K562 (cell line): ENCODE measurements at regions not wholly inside any gene's neighbourhood (a gene's known extent, or its start where the extent isn't known, plus 50 kb on each side); places are given as distances from the start of the nearest gene placed in this dataset.

ENCODE experiments used
- ATAC-seq: fragments of 200-7000 bp; cut with Tn5 transposase; 3 replicates; pipeline ENCODE4 v1.9.1; 2020; ENCODE audit warnings: moderate library complexity
- BruUV-seq: library from RNA; stranded (reverse); fragments of 400-500 nt; replicated peaks from 2 replicates; lab custom pipeline; 2021; lab: Mats Ljungman, UMichigan
- CTCF ChIA-PET: fragments of 300-600 bp; formaldehyde crosslinking; extraction: SDS; loops from one replicate; lab custom pipeline; 2021; ENCODE audit warnings: low intra/inter-chr PET ratio; lab: Yijun Ruan, JAX
- POLR2A ChIA-PET: fragments of 300-600, 350-650 bp; sonication (Branson Sonifier 250); formaldehyde crosslinking; extraction: SDS; loops from one replicate; lab custom pipeline; 2021; ENCODE audit warnings: antibody characterized with exemption, inconsistent platforms; lab: Yijun Ruan, JAX
- DNase-seq, 4 experiments: peaks; one replicate each; pipeline versions ENCODE4 v3.0.0 to v3.0.0-alpha.2; 2011 to 2018; ENCODE audit warnings: low spot score in 3 of 4, mixed read lengths in 3 of 4; ENCODE audit errors: extremely low read depth in 1 of 4
- FAIRE-seq: peaks from 2 replicates; lab custom pipeline; 2011; peaks lifted over from hg19 to GRCh38; lab: Jason Lieb, UNC
- H2AFZ ChIP-seq: 2 replicates; pipeline ENCODE4 v1.6.0; 2011; ENCODE audit warnings: low read depth, low read length, control low read depth, inconsistent platforms
- H3K27ac ChIP-seq: fragments of 200-600 bp; 3 replicates; pipeline ENCODE4 v1.8.0; 2011; ENCODE audit warnings: low read depth, mild to moderate bottlenecking, control low read depth, inconsistent platforms, low read length, moderate library complexity, mixed read lengths; ENCODE audit errors: extremely low read depth
- H3K27me3 ChIP-seq, 2 experiments: fragments of 300-600 bp in 1 of 2; 2 replicates in 1 of 2; 3 replicates in 1 of 2; pipeline versions ENCODE4 v1.6.0 to v1.8.0; 2011; ENCODE audit warnings: inconsistent platforms in 2 of 2, low read length in 2 of 2, mild to moderate bottlenecking in 1 of 2, mixed read lengths in 1 of 2, moderate library complexity in 1 of 2; ENCODE audit not compliant: control insufficient read depth in 2 of 2, insufficient read depth in 2 of 2
- H3K36me3 ChIP-seq: fragments of 300-600 bp; 3 replicates; pipeline ENCODE4 v1.8.0; 2011; ENCODE audit warnings: mild to moderate bottlenecking, low read length, inconsistent platforms; ENCODE audit not compliant: control insufficient read depth, insufficient read depth
- H3K4me1 ChIP-seq, 2 experiments: fragments of 200-600 bp in 1 of 2; replicated peaks in 1 of 2; 2 replicates in 1 of 2; 3 replicates in 1 of 2; pipeline versions ENCODE4 v1.5.1 to v1.8.0; 2011; ENCODE audit warnings: inconsistent platforms in 2 of 2, low read length in 2 of 2, mild to moderate bottlenecking in 1 of 2, mixed read lengths in 1 of 2, moderate library complexity in 1 of 2; ENCODE audit not compliant: control insufficient read depth in 2 of 2, insufficient read depth in 2 of 2
- H3K4me2 ChIP-seq: 2 replicates; pipeline ENCODE4 v1.6.1; 2011; ENCODE audit warnings: low read length, control low read depth, inconsistent platforms, mixed read lengths; ENCODE audit not compliant: insufficient read depth
- H3K4me3 ChIP-seq: fragments of 200-600 bp; sonication (generic), shearing (Covaris generic); 2 replicates; pipeline ENCODE4 v1.5.1; 2016; ENCODE audit warnings: control low read depth, inconsistent platforms
- H3K79me2 ChIP-seq: fragments of 200-600 bp; 3 replicates; pipeline ENCODE4 v1.8.0; 2011; ENCODE audit warnings: low read length, inconsistent platforms; ENCODE audit not compliant: control insufficient read depth, insufficient read depth
- H3K9ac ChIP-seq, 2 experiments: 2 replicates each; pipeline versions ENCODE4 v1.6.0 to v1.6.1; 2011; ENCODE audit warnings: low read depth in 2 of 2, low read length in 2 of 2, control low read depth in 1 of 2, inconsistent platforms in 1 of 2, mild to moderate bottlenecking in 1 of 2, mixed read lengths in 1 of 2; ENCODE audit not compliant: insufficient read depth in 1 of 2
- H3K9me1 ChIP-seq: one replicate; pipeline ENCODE4 v1.6.0; 2011; ENCODE audit warnings: inconsistent platforms, mild to moderate bottlenecking, low read length, moderate library complexity; ENCODE audit not compliant: control insufficient read depth, insufficient read depth
- H3K9me3 ChIP-seq: replicated peaks from 2 replicates; pipeline ENCODE4 v1.5.1; 2011; ENCODE audit warnings: low read depth, low read length, inconsistent platforms; ENCODE audit not compliant: control insufficient read depth, insufficient read depth
- H4K20me1 ChIP-seq: replicated peaks from 2 replicates; pipeline ENCODE4 v1.6.1; 2011; ENCODE audit warnings: low read length, inconsistent platforms, mixed read lengths; ENCODE audit not compliant: control insufficient read depth, insufficient read depth
- DMBX1 ChIP-seq: fragments of 250-450 bp; sonication (Bioruptor Pico); IDR thresholded peaks from 2 replicates; pipeline ENCODE4 v1.8.0; 2022; ENCODE audit warnings: inconsistent platforms, mild to moderate bottlenecking, moderate library complexity, borderline replicate concordance
- E2F1 ChIP-seq: sonication (generic); formaldehyde crosslinking; IDR thresholded peaks from 2 replicates; pipeline ENCODE4 v1.8.1; 2023; ENCODE audit warnings: mild to moderate bottlenecking, missing genetic modification reagents, moderate library complexity
- E2F3 ChIP-seq: fragments of 250-450 bp; sonication (Bioruptor Pico); IDR thresholded peaks from 2 replicates; pipeline ENCODE4 v1.4.0; 2020; ENCODE audit warnings: mild to moderate bottlenecking
- ESRRB ChIP-seq: fragments of 250-450 bp; sonication (Bioruptor Pico); IDR thresholded peaks from 2 replicates; pipeline ENCODE4 v1.5.0; 2020; ENCODE audit warnings: mild to moderate bottlenecking, moderate library complexity, borderline replicate concordance
- FOXA1 ChIP-seq: fragments of 450-650 bp; IDR thresholded peaks from 2 replicates; pipeline ENCODE4 v1.6.1; 2016; ENCODE audit warnings: mild to moderate bottlenecking, borderline replicate concordance
- FOXA3 ChIP-seq, 2 experiments: fragments of 450-650 bp in 1 of 2; sonication (generic) in 1 of 2; formaldehyde crosslinking; IDR thresholded peaks in 1 of 2; conservative IDR thresholded peaks in 1 of 2; 2 replicates each; pipeline versions ENCODE4 v1.4.0 to v1.8.0; 2020 to 2022; ENCODE audit warnings: mild to moderate bottlenecking in 2 of 2, missing genetic modification reagents in 1 of 2
- HLTF ChIP-seq: fragments of 450-650 bp; IDR thresholded peaks from 2 replicates; pipeline ENCODE4 v1.6.1; 2016
- JUND ChIP-seq, 2 experiments: IDR thresholded peaks; 2 replicates in 1 of 2; 3 replicates in 1 of 2; pipeline ENCODE4 v1.6.1; 2011; ENCODE audit warnings: borderline replicate concordance in 2 of 2, low read depth in 2 of 2, low read length in 2 of 2, improper control_type of control experiment in 1 of 2, missing biosample characterization in 1 of 2, missing genetic modification characterization in 1 of 2, missing genetic modification reagents in 1 of 2
- MAZ ChIP-seq, 2 experiments: fragments of 450-650 bp in 1 of 2; sonication (generic) in 1 of 2; formaldehyde crosslinking; IDR thresholded peaks in 1 of 2; conservative IDR thresholded peaks in 1 of 2; 2 replicates each; pipeline versions ENCODE4 v1.4.0 to v1.5.0; 2020; ENCODE audit warnings: mild to moderate bottlenecking in 1 of 2, missing genetic modification reagents in 1 of 2
- MTA1 ChIP-seq: fragments of 450-650 bp; IDR thresholded peaks from 2 replicates; pipeline ENCODE4 v1.6.1; 2017; ENCODE audit warnings: borderline replicate concordance
- NFIC ChIP-seq: fragments of 450-650 bp; IDR thresholded peaks from 2 replicates; pipeline ENCODE4 v1.6.1; 2017; ENCODE audit warnings: mild to moderate bottlenecking, inconsistent platforms
- NFRKB ChIP-seq: fragments of 450-650 bp; IDR thresholded peaks from 2 replicates; pipeline ENCODE4 v1.6.1; 2016; ENCODE audit warnings: low read depth
- XRCC5 ChIP-seq: fragments of 200-400 bp; formaldehyde crosslinking; IDR thresholded peaks from 2 replicates; pipeline ENCODE4 v1.6.1; 2017; ENCODE audit warnings: low read depth, mild to moderate bottlenecking, low read length
- ZC3H11A ChIP-seq: IDR thresholded peaks from 2 replicates; pipeline ENCODE4 v1.6.1; 2012; ENCODE audit warnings: low read depth, low read length, improper control_type of control experiment
- ZFP91 ChIP-seq: sonication (generic); formaldehyde crosslinking; IDR thresholded peaks from 2 replicates; pipeline ENCODE4 v1.8.0; 2022; ENCODE audit warnings: mild to moderate bottlenecking, missing genetic modification reagents
- ZNF24 ChIP-seq: fragments of 450-650 bp; IDR thresholded peaks from 2 replicates; pipeline ENCODE4 v1.6.1; 2016
- ZNF347 ChIP-seq: fragments of 450-650 bp; formaldehyde crosslinking; IDR thresholded peaks from 2 replicates; pipeline ENCODE4 v1.4.0; 2020; ENCODE audit warnings: low read depth, mild to moderate bottlenecking, moderate library complexity
- WGBS: fragments of 100-300 bp; shearing (Covaris generic); methylation state at CpG from one replicate; pipeline ENCODE4 v1.1.6; 2016; ENCODE audit warnings: low coverage, mixed read lengths; ENCODE audit not compliant: insufficient coverage; ENCODE audit errors: missing lambda C conversion rate; 5-methylcytosine and 5-hydroxymethylcytosine counted together
- in situ Hi-C: fragments of 300-500 bp; cut with MboI; formaldehyde crosslinking; loops from 4 replicates; pipeline ENCODE4 v1.15.0; 2018; ENCODE audit warnings: inconsistent platforms, mixed read lengths
- intact Hi-C: fragments of 100-400 bp; cut with micrococcal nuclease; formaldehyde crosslinking; loops from 2 replicates; pipeline ENCODE4 v1.14.2; 2022

GRCh38 chr7:153934048-153934447, 118.2 kb upstream of the DPP6 start:
- CTCF ChIA-PET: no interaction called here
- Histone ChIP-seq H3K36me3 (no peaks in the 10 kb centered on the region), H3K27ac (no peak overlapping the region), H3K4me2 (no peak overlapping the region), H3K4me3 (no peak overlapping the region), H3K9me1 (no peaks in the 10 kb centered on the region), H3K4me1 (no peaks in the 10 kb centered on the region), H3K27me3 (peaks cover 5 to 33% of the 10 kb centered on the region in 2 experiments), H3K79me2 (no peaks in the 10 kb centered on the region), H3K9me3 (no peaks in the 10 kb centered on the region)
- no TSS peak for BruUV-seq
- FAIRE-seq (no peak), DNase-seq (no peak), ATAC-seq (no peak)
- POLR2A ChIA-PET: no interaction called here
- intact Hi-C loops: no loop called here
- in situ Hi-C loops: no loop called here
- no peak for TF ChIP-seq MTA1
- no peak for TF ChIP-seq ZFP91 (CRISPR knock-in tag)
- TF ChIP-seq NFIC: no peak
- no peak for TF ChIP-seq DMBX1 (CRISPR knock-in tag)
- TF ChIP-seq ZNF347 (CRISPR knock-in tag): no peak
- no peak for TF ChIP-seq ZC3H11A
- no peak for TF ChIP-seq NFRKB
- TF ChIP-seq JUND (IDR thresholded peaks at IDR 0.05; ENCODE audit: borderline replicate concordance, low read depth, low read length): no peak
- TF ChIP-seq JUND (tag; IDR thresholded peaks at IDR 0.05; ENCODE audit: borderline replicate concordance, low read depth, low read length): no peak
- TF ChIP-seq ESRRB (CRISPR knock-in tag): no peak
- no peak for TF ChIP-seq FOXA3 (CRISPR knock-in tag; conservative IDR thresholded peaks at IDR 0.05 in 1 of 2, IDR thresholded peaks at IDR 0.05 in 1 of 2)
- TF ChIP-seq ZNF24: no peak
- TF ChIP-seq MAZ (CRISPR knock-in tag; conservative IDR thresholded peaks at IDR 0.05 in 1 of 2, IDR thresholded peaks at IDR 0.05 in 1 of 2): no peak
- no peak for TF ChIP-seq E2F1 (CRISPR knock-in tag)
- TF ChIP-seq XRCC5: no peak
- no peak for TF ChIP-seq E2F3 (CRISPR knock-in tag)
- no peak for TF ChIP-seq HLTF
- no peak for TF ChIP-seq FOXA1
- TF ChIP-seq, all 486 proteins: peak for 0
- Histone ChIP-seq H2AFZ (no peak overlapping the region), H4K20me1 (no peaks in the 10 kb centered on the region; the same call in 1 of the 2 replicates), H3K9ac (no peak overlapping the region)
- WGBS: 0% methylated on average over 5 of the region's 5 CpGs
